CD14-positive monocyte (primary cell): ENCODE measurements at regions not wholly inside any gene's neighbourhood (a gene's known extent, or its start where the extent isn't known, plus 50 kb on each side); places are given as distances from the start of the nearest gene placed in this dataset.

Source experiments
- DNase-seq, 3 donors: peaks; one replicate each; pipeline ENCODE4 v3.0.0-alpha.2; 2011 to 2022
- H2AFZ ChIP-seq: 2 replicates; pipeline ENCODE4 v1.6.0; 2012; ENCODE audit warnings: mild to moderate bottlenecking, low read depth, low read length, inconsistent platforms; ENCODE audit not compliant: insufficient read depth, poor library complexity, severe bottlenecking
- H3K27ac ChIP-seq, 2 donors: 1 replicate in 1 of 2; 2 replicates in 1 of 2; pipeline ENCODE4 v1.5.1; 2012 to 2013; ENCODE audit warnings: low read length in 2 of 2, control low read depth in 1 of 2, inconsistent platforms in 1 of 2, low read depth in 1 of 2, mild to moderate bottlenecking in 1 of 2
- H3K27me3 ChIP-seq, 2 donors: one replicate each; pipeline versions ENCODE4 v1.6.0 to v1.6.1; 2011 to 2013; ENCODE audit warnings: low read length in 2 of 2; ENCODE audit not compliant: control insufficient read depth in 2 of 2, insufficient read depth in 2 of 2
- H3K36me3 ChIP-seq, 2 donors: replicated peaks in 1 of 2; 1 replicate in 1 of 2; 2 replicates in 1 of 2; pipeline versions ENCODE4 v1.5.1 to v1.6.1; 2012 to 2013; ENCODE audit warnings: low read length in 2 of 2, control low read depth in 1 of 2, inconsistent platforms in 1 of 2, mild to moderate bottlenecking in 1 of 2; ENCODE audit not compliant: insufficient read depth in 2 of 2, control insufficient read depth in 1 of 2
- H3K4me1 ChIP-seq, 2 donors: 1 replicate in 1 of 2; 2 replicates in 1 of 2; pipeline versions ENCODE4 v1.5.1 to v1.6.1; 2012 to 2013; ENCODE audit warnings: low read length in 2 of 2, control low read depth in 1 of 2, inconsistent platforms in 1 of 2, mild to moderate bottlenecking in 1 of 2, moderate library complexity in 1 of 2; ENCODE audit not compliant: insufficient read depth in 2 of 2, control insufficient read depth in 1 of 2
- H3K4me2 ChIP-seq: replicated peaks from 2 replicates; pipeline ENCODE3; 2012; ENCODE audit warnings: low read length, moderate library complexity, mild to moderate bottlenecking; ENCODE audit not compliant: poor library complexity, severe bottlenecking; ENCODE audit errors: extremely low read depth
- H3K4me3 ChIP-seq, 3 experiments: fragments of 200-600 bp in 1 of 3; sonication (generic) in 1 of 3; replicated peaks in 1 of 3; 1 replicate in 2 of 3; 2 replicates in 1 of 3; pipeline ENCODE4 v1.5.1; 2011 to 2013; ENCODE audit warnings: low read length in 3 of 3, mild to moderate bottlenecking in 3 of 3, control low read depth in 2 of 3, low read depth in 2 of 3, inconsistent platforms in 1 of 3, moderate library complexity in 1 of 3
- H3K79me2 ChIP-seq: 2 replicates; pipeline ENCODE4 v1.6.0; 2012; ENCODE audit warnings: mild to moderate bottlenecking, control low read depth, inconsistent platforms, low read length, moderate library complexity; ENCODE audit not compliant: insufficient read depth
- H3K9ac ChIP-seq: 2 replicates; pipeline ENCODE4 v1.6.0; 2017; ENCODE audit warnings: low read length, mild to moderate bottlenecking; ENCODE audit not compliant: insufficient read depth, poor library complexity, severe bottlenecking
- H3K9me3 ChIP-seq, 2 donors: replicated peaks in 1 of 2; 1 replicate in 1 of 2; 2 replicates in 1 of 2; pipeline versions ENCODE4 v1.5.1 to v1.6.1; 2012 to 2013; ENCODE audit warnings: low read length in 2 of 2, control low read depth in 1 of 2; ENCODE audit not compliant: control insufficient read depth in 1 of 2, insufficient read depth in 1 of 2
- H4K20me1 ChIP-seq: 2 replicates; pipeline ENCODE4 v1.6.0; 2012; ENCODE audit warnings: mild to moderate bottlenecking, low read length, control low read depth, moderate library complexity; ENCODE audit not compliant: insufficient read depth
- H3K27ac Mint-ChIP-seq, 7 donors: one replicate each; pipeline ENCODE4 v1.8.0; 2020; ENCODE audit warnings: mild to moderate bottlenecking in 7 of 7, mixed read lengths in 7 of 7, moderate library complexity in 6 of 7, inconsistent platforms in 2 of 7
- H3K27me3 Mint-ChIP-seq, 3 donors: one replicate each; pipeline ENCODE4 v1.8.0; 2021 to 2022; ENCODE audit warnings: low read depth in 3 of 3, mild to moderate bottlenecking in 3 of 3, mixed read lengths in 3 of 3, moderate library complexity in 3 of 3, inconsistent platforms in 1 of 3
- H3K36me3 Mint-ChIP-seq, 2 donors: one replicate each; pipeline ENCODE4 v1.8.0; 2020; ENCODE audit warnings: mixed read lengths in 2 of 2, inconsistent platforms in 1 of 2, mild to moderate bottlenecking in 1 of 2
- H3K4me1 Mint-ChIP-seq: one replicate; pipeline ENCODE4 v1.8.0; 2020; ENCODE audit warnings: mild to moderate bottlenecking, mixed read lengths
- H3K4me3 Mint-ChIP-seq, 2 donors: one replicate each; pipeline ENCODE4 v1.8.0; 2020; ENCODE audit warnings: mild to moderate bottlenecking in 2 of 2, mixed read lengths in 2 of 2, moderate library complexity in 1 of 2
- H3K9me3 Mint-ChIP-seq, 7 donors: one replicate each; pipeline ENCODE4 v1.8.0; 2020 to 2022; ENCODE audit warnings: mixed read lengths in 7 of 7, mild to moderate bottlenecking in 6 of 7, moderate library complexity in 6 of 7, inconsistent platforms in 2 of 7
- whole genome bisulfite sequencing: methylation state at CpG from one replicate; pipeline ENCODE4 v1.1.5; 2013; ENCODE audit warnings: missing lambda C conversion rate; ENCODE audit not compliant: insufficient coverage; 5-methylcytosine and 5-hydroxymethylcytosine counted together
- intact Hi-C, 2 donors: fragments of 100-400 bp; cut with micrococcal nuclease; formaldehyde crosslinking; loops; one replicate each; pipeline versions ENCODE4 v1.15.0 to v1.15.1; 2023
- TF ChIP-seq, protein P1 (sequence below): fragments of 200-600 bp; IDR thresholded peaks from one replicate; pipeline ENCODE4 v1.8.0; 2022; ENCODE audit warnings: antibody characterized with exemption, mild to moderate bottlenecking

DNA sequence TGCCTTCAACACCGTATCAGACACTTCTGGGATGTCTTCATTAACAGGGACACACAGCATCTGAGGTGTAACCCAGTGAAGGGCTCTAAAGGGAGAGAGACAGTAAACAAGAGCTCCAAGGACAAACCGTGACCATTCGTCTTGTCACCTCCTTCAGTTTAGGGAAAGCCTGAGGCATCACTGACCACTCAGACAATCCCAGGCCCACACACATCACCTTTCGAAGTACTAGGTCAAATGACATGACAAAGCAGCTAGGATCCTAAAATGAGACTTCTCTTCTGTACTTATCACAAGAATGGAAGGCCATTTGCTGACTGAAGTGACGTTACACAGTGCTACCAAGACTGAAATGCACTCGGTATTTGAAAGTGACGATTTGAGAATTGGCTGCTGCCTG lies 200.7 kb upstream of the KCTD7 start:
- Histone ChIP-seq H4K20me1 (no peaks in the 10 kb centered on the region), H3K4me3 (no peak overlapping the region), H2AFZ (no peak overlapping the region), H3K27ac (no peak overlapping the region), H3K4me1 (no peaks in the 10 kb centered on the region), H3K9me3 (no peaks in the 10 kb centered on the region), H3K36me3 (no peaks in the 10 kb centered on the region), H3K79me2 (no peaks in the 10 kb centered on the region), H3K4me2 (no peak overlapping the region), H3K9ac (no peak overlapping the region), H3K27me3 (no peaks in the 10 kb centered on the region)
- intact Hi-C loops: no loop called here
- no peak for DNase-seq
- 92% methylated on average over 3 of the region's 7 CpGs for WGBS
- peaks cover 2 to 11% of the 10 kb centered on the region in 2 donors for H3K36me3 Mint-ChIP-seq
- no peaks in the 10 kb centered on the region for H3K4me1 Mint-ChIP-seq
- TF ChIP-seq, protein P1, sequence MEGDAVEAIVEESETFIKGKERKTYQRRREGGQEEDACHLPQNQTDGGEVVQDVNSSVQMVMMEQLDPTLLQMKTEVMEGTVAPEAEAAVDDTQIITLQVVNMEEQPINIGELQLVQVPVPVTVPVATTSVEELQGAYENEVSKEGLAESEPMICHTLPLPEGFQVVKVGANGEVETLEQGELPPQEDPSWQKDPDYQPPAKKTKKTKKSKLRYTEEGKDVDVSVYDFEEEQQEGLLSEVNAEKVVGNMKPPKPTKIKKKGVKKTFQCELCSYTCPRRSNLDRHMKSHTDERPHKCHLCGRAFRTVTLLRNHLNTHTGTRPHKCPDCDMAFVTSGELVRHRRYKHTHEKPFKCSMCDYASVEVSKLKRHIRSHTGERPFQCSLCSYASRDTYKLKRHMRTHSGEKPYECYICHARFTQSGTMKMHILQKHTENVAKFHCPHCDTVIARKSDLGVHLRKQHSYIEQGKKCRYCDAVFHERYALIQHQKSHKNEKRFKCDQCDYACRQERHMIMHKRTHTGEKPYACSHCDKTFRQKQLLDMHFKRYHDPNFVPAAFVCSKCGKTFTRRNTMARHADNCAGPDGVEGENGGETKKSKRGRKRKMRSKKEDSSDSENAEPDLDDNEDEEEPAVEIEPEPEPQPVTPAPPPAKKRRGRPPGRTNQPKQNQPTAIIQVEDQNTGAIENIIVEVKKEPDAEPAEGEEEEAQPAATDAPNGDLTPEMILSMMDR: no peak
- no peak overlapping the region for H3K27ac Mint-ChIP-seq
- peaks cover 0 to 2% (median 0%) of the 10 kb centered on the region in 3 donors for H3K27me3 Mint-ChIP-seq
- H3K9me3 Mint-ChIP-seq: no peaks in the 10 kb centered on the region
- H3K4me3 Mint-ChIP-seq: no peak overlapping the region

DNA sequence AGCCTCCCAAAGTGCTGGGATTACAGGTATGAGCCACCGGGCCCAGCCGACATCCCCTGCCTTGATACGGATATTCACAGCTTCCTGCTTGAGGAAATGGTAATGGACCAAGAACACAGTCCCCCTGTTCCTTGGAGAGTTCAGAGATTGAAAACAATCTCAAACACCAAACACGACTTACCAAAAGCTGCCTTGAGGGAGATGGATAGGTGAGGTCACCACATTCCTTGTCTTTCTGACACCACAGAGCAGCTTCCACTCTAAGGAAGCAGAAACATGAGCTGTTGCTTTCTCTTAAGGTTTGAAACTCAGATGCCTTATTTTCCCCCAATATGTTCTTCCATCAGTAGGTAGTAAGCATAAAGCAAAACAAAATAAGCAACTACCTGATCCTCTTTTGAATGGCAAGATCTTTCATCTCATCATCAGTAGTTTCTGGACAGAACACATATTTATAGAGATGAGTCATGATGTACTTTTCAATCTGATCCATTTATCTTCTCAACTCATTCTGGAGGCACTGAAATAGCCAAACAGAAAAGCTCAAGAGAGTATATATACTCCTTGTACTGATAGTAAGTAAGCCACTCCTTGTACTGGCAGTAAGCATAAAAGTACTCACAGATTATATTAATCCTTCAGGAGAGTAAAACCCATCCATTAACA lies 199.1 kb upstream of the KCTD7 start:
- DNase-seq: no peak
- Mint-ChIP-seq H3K36me3 (peaks cover 2 to 6% of the 10 kb centered on the region in 2 donors), H3K9me3 (no peaks in the 10 kb centered on the region), H3K27ac (no peak overlapping the region), H3K4me1 (no peaks in the 10 kb centered on the region), H3K4me3 (no peak overlapping the region), H3K27me3 (peaks cover 0 to 2% (median 0%) of the 10 kb centered on the region in 3 donors)
- no peaks in the 10 kb centered on the region for H4K20me1 ChIP-seq
- no peak overlapping the region for H3K9ac ChIP-seq
- H3K4me3 ChIP-seq: no peak overlapping the region
- no peaks in the 10 kb centered on the region for H3K9me3 ChIP-seq
- intact Hi-C loops: no loop called here
- TF ChIP-seq, protein P1: no peak
- no peak overlapping the region for H3K27ac ChIP-seq
- no peak overlapping the region for H2AFZ ChIP-seq
- 100% methylated on average over 2 of the region's 4 CpGs for WGBS
- H3K79me2 ChIP-seq: no peaks in the 10 kb centered on the region
- no peaks in the 10 kb centered on the region for H3K27me3 ChIP-seq
- H3K36me3 ChIP-seq: no peaks in the 10 kb centered on the region
- no peak overlapping the region for H3K4me2 ChIP-seq
- H3K4me1 ChIP-seq: no peaks in the 10 kb centered on the region
